ENCODE measurements at regions not wholly inside any gene's neighbourhood (a gene's known extent, or its start where the extent isn't known, plus 50 kb on each side); places are given as distances from the start of the nearest gene placed in this dataset.

DNA sequence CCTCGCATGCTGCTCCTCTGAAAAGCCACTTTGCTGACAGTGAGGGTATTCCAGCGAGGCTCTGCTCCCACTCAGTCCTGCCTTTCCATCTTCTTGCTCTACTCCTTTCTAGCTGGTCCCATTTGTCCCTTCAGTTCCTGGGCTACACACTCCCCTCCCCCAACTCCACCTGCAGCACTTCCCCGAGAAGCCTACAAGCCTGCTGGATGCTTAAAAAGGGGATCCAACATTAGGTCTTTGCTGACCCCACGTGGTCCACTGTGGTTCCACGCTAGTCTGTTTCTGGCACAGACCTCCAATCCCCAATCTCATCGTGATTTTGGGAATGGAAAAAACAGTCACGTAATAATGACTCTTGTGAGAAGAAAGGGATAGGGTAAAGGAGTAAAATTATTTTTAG lies 121.6 kb upstream of the SNX19 start:
- H3K36me3 ChIP-seq (ENCODE audit: insufficient read depth, low read length): no peaks in the 10 kb centered on the region
- no peak for DNase-seq (ENCODE audit: low read depth, low spot score)
- H3K27ac ChIP-seq: no peak overlapping the region
- H3K9ac ChIP-seq (ENCODE audit: insufficient read length): no peak overlapping the region
- TF ChIP-seq EZH2 (IDR thresholded peaks at IDR 0.05): no peak
- TF ChIP-seq POLR2AphosphoS5 (IDR thresholded peaks at IDR 0.05; ENCODE audit: borderline replicate concordance, low read depth, low read length): no peak
- no peak for TF ChIP-seq FOXP2 (optimal IDR thresholded peaks at IDR 0.05; ENCODE audit: control extremely low read depth, extremely low read length, insufficient read depth)
- no peaks in the 10 kb centered on the region for H3K9me3 ChIP-seq (ENCODE audit: low read depth, low read length)
- no peak overlapping the region for H3K4me3 ChIP-seq

- Histone ChIP-seq H3K9me3 (ENCODE audit: low read depth, low read length) (no peaks in the 10 kb centered on the region), H3K36me3 (ENCODE audit: insufficient read depth, low read length) (no peaks in the 10 kb centered on the region), H3K4me3 (no peak overlapping the region), H3K9ac (ENCODE audit: insufficient read length) (no peak overlapping the region), H3K27ac (no peak overlapping the region)
- no peak for TF ChIP-seq EZH2 (IDR thresholded peaks at IDR 0.05)
- no peak for TF ChIP-seq POLR2AphosphoS5 (IDR thresholded peaks at IDR 0.05; ENCODE audit: borderline replicate concordance, low read depth, low read length)
- no peak for TF ChIP-seq FOXP2 (optimal IDR thresholded peaks at IDR 0.05; ENCODE audit: control extremely low read depth, extremely low read length, insufficient read depth)
- no peak for DNase-seq (ENCODE audit: low read depth, low spot score)
Observed at GRCh38 chr11:131038597-131038996, 122.3 kb upstream of the SNX19 start.

GRCh38 chr11:131041331-131042040 lies 125.2 kb upstream of the SNX19 start:
- TF ChIP-seq POLR2AphosphoS5 (IDR thresholded peaks at IDR 0.05; ENCODE audit: borderline replicate concordance, low read depth, low read length): no peak
- TF ChIP-seq FOXP2 (optimal IDR thresholded peaks at IDR 0.05; ENCODE audit: control extremely low read depth, extremely low read length, insufficient read depth): no peak
- no peak for TF ChIP-seq EZH2 (IDR thresholded peaks at IDR 0.05)
- no peak overlapping the region for H3K4me3 ChIP-seq
- no peaks in the 10 kb centered on the region for H3K36me3 ChIP-seq (ENCODE audit: insufficient read depth, low read length)
- H3K9ac ChIP-seq (ENCODE audit: insufficient read length): no peak overlapping the region
- no peaks in the 10 kb centered on the region for H3K9me3 ChIP-seq (ENCODE audit: low read depth, low read length)
- DNase-seq (ENCODE audit: low read depth, low spot score): no peak
- no peak overlapping the region for H3K27ac ChIP-seq

DNA sequence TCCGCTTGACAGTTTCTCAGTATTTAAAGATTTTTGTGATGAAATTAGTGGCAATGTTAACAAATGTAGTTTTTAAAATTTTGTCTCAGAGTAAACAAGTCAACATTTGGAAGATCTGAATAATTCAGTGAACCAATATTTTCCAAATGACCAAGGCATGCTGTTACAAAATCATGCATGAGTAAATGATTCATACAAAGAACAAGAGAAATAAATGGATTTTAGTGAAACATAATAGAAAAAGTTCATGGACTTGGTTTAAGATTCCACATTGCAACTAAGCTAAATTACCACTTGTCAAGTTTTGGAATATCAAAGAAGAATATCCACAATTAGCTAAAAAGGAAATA lies 125.7 kb upstream of the SNX19 start:
- H3K4me3 ChIP-seq: no peak overlapping the region
- H3K9me3 ChIP-seq (ENCODE audit: low read depth, low read length): no peaks in the 10 kb centered on the region
- no peaks in the 10 kb centered on the region for H3K36me3 ChIP-seq (ENCODE audit: insufficient read depth, low read length)
- H3K27ac ChIP-seq: no peak overlapping the region
- H3K9ac ChIP-seq (ENCODE audit: insufficient read length): no peak overlapping the region
- no peak for DNase-seq (ENCODE audit: low read depth, low spot score)
- no peak for TF ChIP-seq EZH2 (IDR thresholded peaks at IDR 0.05)
- no peak for TF ChIP-seq FOXP2 (optimal IDR thresholded peaks at IDR 0.05; ENCODE audit: control extremely low read depth, extremely low read length, insufficient read depth)
- TF ChIP-seq POLR2AphosphoS5 (IDR thresholded peaks at IDR 0.05; ENCODE audit: borderline replicate concordance, low read depth, low read length): no peak

DNA sequence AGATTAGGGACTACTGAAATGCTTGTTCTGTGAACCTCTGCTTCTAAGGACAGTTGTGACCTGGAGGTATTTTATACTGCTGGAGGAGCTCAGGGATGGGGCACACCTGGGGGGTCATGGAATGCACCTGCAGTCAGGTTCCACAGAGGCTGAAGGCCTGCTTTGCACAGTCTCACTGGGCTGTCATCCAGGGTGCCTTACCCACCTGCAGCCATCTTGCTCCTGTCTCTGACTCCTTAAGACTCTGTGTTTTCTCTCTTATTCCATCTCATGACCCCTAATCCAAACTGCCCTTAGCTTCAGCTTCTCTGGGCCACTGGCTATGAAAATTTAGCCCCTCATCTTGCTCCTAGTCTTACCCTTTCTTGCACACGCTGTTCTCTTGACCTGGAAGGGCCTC lies 127.0 kb upstream of the SNX19 start:
- H3K27ac ChIP-seq: no peak overlapping the region
- TF ChIP-seq FOXP2 (optimal IDR thresholded peaks at IDR 0.05; ENCODE audit: control extremely low read depth, extremely low read length, insufficient read depth) (no peak), POLR2AphosphoS5 (IDR thresholded peaks at IDR 0.05; ENCODE audit: borderline replicate concordance, low read depth, low read length) (no peak), EZH2 (IDR thresholded peaks at IDR 0.05) (no peak)
- no peak overlapping the region for H3K9ac ChIP-seq (ENCODE audit: insufficient read length)
- no peaks in the 10 kb centered on the region for H3K36me3 ChIP-seq (ENCODE audit: insufficient read depth, low read length)
- DNase-seq (ENCODE audit: low read depth, low spot score): no peak
- no peak overlapping the region for H3K4me3 ChIP-seq
- H3K9me3 ChIP-seq (ENCODE audit: low read depth, low read length): no peaks in the 10 kb centered on the region

DNA sequence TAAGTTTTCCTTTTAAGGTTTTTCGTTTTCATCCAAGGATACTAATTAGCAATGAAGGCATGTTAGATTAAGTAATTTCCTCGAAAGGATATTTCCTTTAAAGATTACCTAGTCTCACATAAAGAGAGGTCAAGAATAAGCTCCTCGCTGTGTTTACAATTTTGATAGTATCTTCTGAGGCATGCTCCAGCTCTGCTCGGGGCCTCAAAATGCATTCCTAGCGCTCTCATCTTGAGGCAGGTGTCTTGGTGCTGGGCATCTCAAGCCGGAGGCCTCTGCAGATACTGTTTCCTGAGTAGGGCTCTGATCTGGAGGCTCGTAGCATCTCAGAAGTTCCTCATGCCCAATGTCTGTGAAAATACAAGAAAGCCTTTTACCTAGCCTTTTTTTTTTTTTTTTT lies 128.6 kb upstream of the SNX19 start:
- Histone ChIP-seq H3K4me3 (no peak overlapping the region), H3K36me3 (ENCODE audit: insufficient read depth, low read length) (no peaks in the 10 kb centered on the region), H3K9ac (ENCODE audit: insufficient read length) (no peak overlapping the region), H3K9me3 (ENCODE audit: low read depth, low read length) (no peaks in the 10 kb centered on the region), H3K27ac (no peak overlapping the region)
- DNase-seq (ENCODE audit: low read depth, low spot score): no peak
- TF ChIP-seq POLR2AphosphoS5 (IDR thresholded peaks at IDR 0.05; ENCODE audit: borderline replicate concordance, low read depth, low read length) (no peak), EZH2 (IDR thresholded peaks at IDR 0.05) (no peak), FOXP2 (optimal IDR thresholded peaks at IDR 0.05; ENCODE audit: control extremely low read depth, extremely low read length, insufficient read depth) (no peak)

DNA sequence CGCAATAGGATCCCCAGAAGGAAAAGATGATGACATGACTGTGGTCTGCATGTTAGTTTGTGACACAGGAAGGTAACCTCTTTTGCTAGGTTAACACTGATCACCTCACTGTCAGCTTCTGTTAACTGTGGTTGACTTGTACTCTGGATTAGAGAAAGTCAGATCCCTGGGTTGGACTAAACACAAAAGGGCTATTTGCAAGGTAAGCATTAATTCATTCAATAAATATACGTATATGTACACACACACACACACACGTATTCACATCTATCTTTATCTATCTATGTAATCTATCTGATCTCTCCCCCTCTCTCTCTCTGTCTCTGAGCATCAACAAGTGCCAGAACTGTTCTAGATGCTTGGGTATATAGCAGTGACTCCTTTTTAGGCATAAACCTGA lies 136.1 kb upstream of the SNX19 start:
- no peak for DNase-seq (ENCODE audit: low read depth, low spot score)
- Histone ChIP-seq H3K9ac (ENCODE audit: insufficient read length) (no peak overlapping the region), H3K4me3 (no peak overlapping the region), H3K36me3 (ENCODE audit: insufficient read depth, low read length) (no peaks in the 10 kb centered on the region), H3K27ac (no peak overlapping the region), H3K9me3 (ENCODE audit: low read depth, low read length) (no peaks in the 10 kb centered on the region)
- TF ChIP-seq POLR2AphosphoS5 (IDR thresholded peaks at IDR 0.05; ENCODE audit: borderline replicate concordance, low read depth, low read length) (no peak), EZH2 (IDR thresholded peaks at IDR 0.05) (no peak), FOXP2 (optimal IDR thresholded peaks at IDR 0.05; ENCODE audit: control extremely low read depth, extremely low read length, insufficient read depth) (no peak)

- Histone ChIP-seq H3K9me3 (ENCODE audit: low read depth, low read length) (no peaks in the 10 kb centered on the region), H3K27ac (no peak overlapping the region), H3K4me3 (no peak overlapping the region), H3K36me3 (ENCODE audit: insufficient read depth, low read length) (no peaks in the 10 kb centered on the region), H3K9ac (ENCODE audit: insufficient read length) (no peak overlapping the region)
- no peak for DNase-seq (ENCODE audit: low read depth, low spot score)
- TF ChIP-seq POLR2AphosphoS5 (IDR thresholded peaks at IDR 0.05; ENCODE audit: borderline replicate concordance, low read depth, low read length): no peak
Observed at GRCh38 chr11:131056036-131056435, 139.8 kb upstream of the SNX19 start.

GRCh38 chr11:131063638-131064037 lies 147.4 kb upstream of the SNX19 start:
- Histone ChIP-seq H3K9ac (ENCODE audit: insufficient read length) (no peak overlapping the region), H3K36me3 (ENCODE audit: insufficient read depth, low read length) (no peaks in the 10 kb centered on the region), H3K4me3 (no peak overlapping the region), H3K27ac (no peak overlapping the region), H3K9me3 (ENCODE audit: low read depth, low read length) (no peaks in the 10 kb centered on the region)
- DNase-seq (ENCODE audit: low read depth, low spot score): no peak
- TF ChIP-seq FOXP2 (optimal IDR thresholded peaks at IDR 0.05; ENCODE audit: control extremely low read depth, extremely low read length, insufficient read depth) (no peak), EZH2 (IDR thresholded peaks at IDR 0.05) (no peak), POLR2AphosphoS5 (IDR thresholded peaks at IDR 0.05; ENCODE audit: borderline replicate concordance, low read depth, low read length) (no peak)
